Progenitor cell of endocrine pancreas (in vitro differentiated cells): ENCODE measurements at regions not wholly inside any gene's neighbourhood (a gene's known extent, or its start where the extent isn't known, plus 50 kb on each side); places are given as distances from the start of the nearest gene placed in this dataset.
"Not testable (repeated sequence)": the region's sequence is repeated elsewhere in the genome, so short reads cannot be mapped to it uniquely, and the experiment has no call there.

ENCODE experiments used
- DNase-seq: peaks from one replicate; pipeline ENCODE4 v3.0.0; 2021; ENCODE audit warnings: low spot score; ENCODE audit not compliant: unreplicated experiment
- H3K27ac Mint-ChIP-seq: 2 replicates; pipeline ENCODE4 v1.8.0; 2021; ENCODE audit warnings: mild to moderate bottlenecking, moderate library complexity, mixed read lengths
- H3K27me3 Mint-ChIP-seq: 2 replicates; pipeline ENCODE4 v1.8.0; 2021; ENCODE audit warnings: mixed read lengths
- H3K36me3 Mint-ChIP-seq: 2 replicates; pipeline ENCODE4 v1.8.0; 2022; ENCODE audit warnings: mixed read lengths; ENCODE audit not compliant: insufficient read depth
- H3K4me1 Mint-ChIP-seq: 2 replicates; pipeline ENCODE4 v1.8.0; 2021; ENCODE audit warnings: low read depth, mixed read lengths
- H3K4me3 Mint-ChIP-seq: 2 replicates; pipeline ENCODE4 v1.8.0; 2021; ENCODE audit warnings: low read depth, mild to moderate bottlenecking, moderate library complexity, mixed read lengths
- H3K9me3 Mint-ChIP-seq: 2 replicates; pipeline ENCODE4 v1.8.0; 2021; ENCODE audit warnings: low read depth, mixed read lengths
- CTCF ChIP-seq: fragments of 200-600 bp; sonication (generic); IDR thresholded peaks from one replicate; pipeline ENCODE4 v1.5.0; 2021; ENCODE audit warnings: antibody characterized with exemption, mild to moderate bottlenecking; ENCODE audit not compliant: unreplicated experiment

- no peak overlapping the region for H3K4me3 Mint-ChIP-seq
- H3K27me3 Mint-ChIP-seq: no peaks in the 10 kb centered on the region
- H3K27ac Mint-ChIP-seq: no peak overlapping the region
- TF ChIP-seq CTCF: no peak
- DNase-seq: no peak
- peaks cover 21% of the 10 kb centered on the region for H3K4me1 Mint-ChIP-seq
- peaks cover under 1% of the 10 kb centered on the region for H3K9me3 Mint-ChIP-seq
- no peaks in the 10 kb centered on the region for H3K36me3 Mint-ChIP-seq
These were observed 85.9 kb upstream of the MAP3K1 start for GRCh38 chr5:56729488-56729887.

- H3K36me3 Mint-ChIP-seq: no peaks in the 10 kb centered on the region
- no peak overlapping the region for H3K4me3 Mint-ChIP-seq
- no peaks in the 10 kb centered on the region for H3K4me1 Mint-ChIP-seq
- no peak overlapping the region for H3K27ac Mint-ChIP-seq
- peaks cover 3% of the 10 kb centered on the region for H3K9me3 Mint-ChIP-seq
- no peaks in the 10 kb centered on the region for H3K27me3 Mint-ChIP-seq
- no peak for TF ChIP-seq CTCF
- no peak for DNase-seq
These were observed 89.5 kb upstream of the MAP3K1 start for GRCh38 chr5:56725711-56726411.

- H3K4me1 Mint-ChIP-seq, DNase-seq, H3K27me3 Mint-ChIP-seq, H3K4me3 Mint-ChIP-seq, H3K36me3 Mint-ChIP-seq, H3K9me3 Mint-ChIP-seq, H3K27ac Mint-ChIP-seq: not testable (repeated sequence)
These were observed 90.5 kb upstream of the MAP3K1 start for GRCh38 chr5:56724857-56725256.

GRCh38 chr5:56722317-56722716 lies 93.0 kb upstream of the MAP3K1 start:
- no peaks in the 10 kb centered on the region for H3K4me1 Mint-ChIP-seq
- no peak for DNase-seq
- no peak for TF ChIP-seq CTCF
- peaks cover 3% of the 10 kb centered on the region for H3K9me3 Mint-ChIP-seq
- H3K4me3 Mint-ChIP-seq: no peak overlapping the region
- H3K27ac Mint-ChIP-seq: no peak overlapping the region
- peaks cover 10% of the 10 kb centered on the region for H3K27me3 Mint-ChIP-seq
- no peaks in the 10 kb centered on the region for H3K36me3 Mint-ChIP-seq

- no peak for DNase-seq
- no peaks in the 10 kb centered on the region for H3K36me3 Mint-ChIP-seq
- no peak overlapping the region for H3K4me3 Mint-ChIP-seq
- TF ChIP-seq CTCF: no peak
- H3K9me3 Mint-ChIP-seq: no peaks in the 10 kb centered on the region
- no peak overlapping the region for H3K27ac Mint-ChIP-seq
- peaks cover 24% of the 10 kb centered on the region for H3K4me1 Mint-ChIP-seq
- H3K27me3 Mint-ChIP-seq: peaks cover 18% of the 10 kb centered on the region
These were observed 97.9 kb upstream of the MAP3K1 start for GRCh38 chr5:56717253-56717987.

GRCh38 chr5:56715986-56716385 lies 99.4 kb upstream of the MAP3K1 start:
- peaks cover 26% of the 10 kb centered on the region for H3K4me1 Mint-ChIP-seq
- TF ChIP-seq CTCF: no peak
- no peak overlapping the region for H3K4me3 Mint-ChIP-seq
- DNase-seq: no peak
- H3K27ac Mint-ChIP-seq: no peak overlapping the region
- peaks cover under 1% of the 10 kb centered on the region for H3K9me3 Mint-ChIP-seq
- H3K36me3 Mint-ChIP-seq: no peaks in the 10 kb centered on the region
- H3K27me3 Mint-ChIP-seq: peaks cover 18% of the 10 kb centered on the region
